Mesothelial cell of epicardium (in vitro differentiated cells): ENCODE measurements at regions not wholly inside any gene's neighbourhood (a gene's known extent, or its start where the extent isn't known, plus 50 kb on each side); places are given as distances from the start of the nearest gene placed in this dataset.
"Not testable (repeated sequence)": the region's sequence is repeated elsewhere in the genome, so short reads cannot be mapped to it uniquely, and the experiment has no call there.

Source experiments
- DNase-seq, 2 experiments: peaks; one replicate each; pipeline ENCODE4 v3.0.0; 2021; ENCODE audit warnings: low spot score in 2 of 2; ENCODE audit not compliant: unreplicated experiment in 2 of 2
- H3K27ac Mint-ChIP-seq: 2 replicates; pipeline ENCODE4 v1.8.0; 2021; ENCODE audit warnings: mixed read lengths
- H3K27me3 Mint-ChIP-seq: 2 replicates; pipeline ENCODE4 v1.8.0; 2021; ENCODE audit warnings: low read depth, mixed read lengths
- H3K36me3 Mint-ChIP-seq: 2 replicates; pipeline ENCODE4 v1.8.0; 2021; ENCODE audit warnings: mixed read lengths
- H3K4me1 Mint-ChIP-seq: 2 replicates; pipeline ENCODE4 v1.8.0; 2021; ENCODE audit warnings: mixed read lengths
- H3K4me3 Mint-ChIP-seq: 2 replicates; pipeline ENCODE4 v1.8.0; 2021; ENCODE audit warnings: mild to moderate bottlenecking, moderate library complexity, mixed read lengths
- H3K9me3 Mint-ChIP-seq: 2 replicates; pipeline ENCODE4 v1.8.0; 2021; ENCODE audit warnings: mixed read lengths
- TF ChIP-seq, protein P1 (sequence below): fragments of 200-600 bp; sonication (generic); IDR thresholded peaks from one replicate; pipeline ENCODE4 v1.5.0; 2021; ENCODE audit warnings: antibody characterized with exemption; ENCODE audit not compliant: unreplicated experiment

DNA sequence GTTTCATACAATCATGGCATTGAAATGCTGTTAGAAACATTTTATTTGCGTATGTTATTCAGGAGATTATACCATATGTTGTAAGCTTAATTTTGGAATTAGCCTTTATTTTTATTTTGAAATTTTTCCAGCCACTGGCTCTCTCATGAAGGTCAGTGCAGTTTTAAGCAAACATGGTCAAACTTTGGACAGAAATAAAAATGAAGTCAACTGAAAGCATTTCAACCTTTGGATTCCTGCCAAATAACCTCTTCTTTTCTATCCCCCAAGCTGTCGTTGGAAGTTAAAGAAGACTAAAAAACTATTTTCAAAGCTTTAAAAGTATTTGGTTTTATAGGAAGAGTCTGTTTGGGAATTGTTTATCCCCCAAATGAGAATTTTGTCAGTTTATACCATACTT is 846.6 kb downstream of the MCTP2 start:
- Mint-ChIP-seq H3K4me3 (no peak overlapping the region), H3K36me3 (no peaks in the 10 kb centered on the region), H3K9me3 (peaks cover 8% of the 10 kb centered on the region), H3K27me3 (peaks cover 3% of the 10 kb centered on the region), H3K4me1 (peaks cover 3% of the 10 kb centered on the region), H3K27ac (no peak overlapping the region)
- TF ChIP-seq, protein P1, sequence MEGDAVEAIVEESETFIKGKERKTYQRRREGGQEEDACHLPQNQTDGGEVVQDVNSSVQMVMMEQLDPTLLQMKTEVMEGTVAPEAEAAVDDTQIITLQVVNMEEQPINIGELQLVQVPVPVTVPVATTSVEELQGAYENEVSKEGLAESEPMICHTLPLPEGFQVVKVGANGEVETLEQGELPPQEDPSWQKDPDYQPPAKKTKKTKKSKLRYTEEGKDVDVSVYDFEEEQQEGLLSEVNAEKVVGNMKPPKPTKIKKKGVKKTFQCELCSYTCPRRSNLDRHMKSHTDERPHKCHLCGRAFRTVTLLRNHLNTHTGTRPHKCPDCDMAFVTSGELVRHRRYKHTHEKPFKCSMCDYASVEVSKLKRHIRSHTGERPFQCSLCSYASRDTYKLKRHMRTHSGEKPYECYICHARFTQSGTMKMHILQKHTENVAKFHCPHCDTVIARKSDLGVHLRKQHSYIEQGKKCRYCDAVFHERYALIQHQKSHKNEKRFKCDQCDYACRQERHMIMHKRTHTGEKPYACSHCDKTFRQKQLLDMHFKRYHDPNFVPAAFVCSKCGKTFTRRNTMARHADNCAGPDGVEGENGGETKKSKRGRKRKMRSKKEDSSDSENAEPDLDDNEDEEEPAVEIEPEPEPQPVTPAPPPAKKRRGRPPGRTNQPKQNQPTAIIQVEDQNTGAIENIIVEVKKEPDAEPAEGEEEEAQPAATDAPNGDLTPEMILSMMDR = no peak
- DNase-seq = no peak

DNA sequence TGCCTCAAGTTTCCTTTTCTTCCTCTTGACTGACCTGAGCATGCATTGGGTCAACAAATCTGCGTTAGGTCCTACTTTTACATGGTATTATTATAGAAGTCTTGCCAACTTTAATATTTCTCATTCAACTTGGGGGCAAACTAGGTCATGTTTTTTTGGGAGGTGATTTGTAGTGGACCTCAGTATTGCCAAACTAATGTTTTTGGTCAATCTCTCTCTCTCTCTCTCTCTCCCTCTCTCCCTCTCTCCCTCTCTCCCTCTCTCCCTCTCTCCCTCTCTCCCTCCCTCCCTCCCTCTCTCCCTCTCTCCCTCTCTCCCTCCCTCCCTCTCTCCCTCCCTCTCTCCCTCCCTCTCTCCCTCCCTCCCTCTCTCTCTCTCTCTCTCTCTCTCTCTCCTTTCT is 848.9 kb downstream of the MCTP2 start:
- H3K27me3 Mint-ChIP-seq, H3K4me3 Mint-ChIP-seq, H3K9me3 Mint-ChIP-seq, H3K27ac Mint-ChIP-seq, H3K4me1 Mint-ChIP-seq, DNase-seq, H3K36me3 Mint-ChIP-seq: not testable (repeated sequence)

DNA sequence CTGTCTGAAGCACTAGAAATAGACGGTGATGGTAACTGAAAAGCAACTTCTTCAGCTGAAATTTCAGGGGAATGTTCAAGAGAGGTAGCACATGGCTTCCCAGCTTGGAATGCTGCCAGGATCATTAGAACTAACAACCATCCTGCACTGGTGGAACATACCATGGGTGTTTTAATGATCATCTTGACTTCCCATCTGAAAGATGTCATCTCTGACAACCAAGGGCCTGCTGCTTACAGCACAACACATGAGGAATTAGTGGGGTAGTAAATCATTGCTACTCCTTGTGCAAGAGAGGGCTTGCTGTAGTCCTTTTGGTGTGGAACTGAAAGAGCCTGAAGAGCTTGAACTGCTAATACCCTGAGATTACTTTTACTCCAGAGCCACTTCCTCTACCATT is 853.7 kb downstream of the MCTP2 start:
- H3K4me3 Mint-ChIP-seq = no peak overlapping the region
- peaks cover 9% of the 10 kb centered on the region for H3K27me3 Mint-ChIP-seq
- no peak overlapping the region for H3K27ac Mint-ChIP-seq
- DNase-seq = no peak
- TF ChIP-seq, protein P1 = no peak
- peaks cover 23% of the 10 kb centered on the region for H3K4me1 Mint-ChIP-seq
- H3K9me3 Mint-ChIP-seq = peaks cover 7% of the 10 kb centered on the region
- H3K36me3 Mint-ChIP-seq = no peaks in the 10 kb centered on the region

DNA sequence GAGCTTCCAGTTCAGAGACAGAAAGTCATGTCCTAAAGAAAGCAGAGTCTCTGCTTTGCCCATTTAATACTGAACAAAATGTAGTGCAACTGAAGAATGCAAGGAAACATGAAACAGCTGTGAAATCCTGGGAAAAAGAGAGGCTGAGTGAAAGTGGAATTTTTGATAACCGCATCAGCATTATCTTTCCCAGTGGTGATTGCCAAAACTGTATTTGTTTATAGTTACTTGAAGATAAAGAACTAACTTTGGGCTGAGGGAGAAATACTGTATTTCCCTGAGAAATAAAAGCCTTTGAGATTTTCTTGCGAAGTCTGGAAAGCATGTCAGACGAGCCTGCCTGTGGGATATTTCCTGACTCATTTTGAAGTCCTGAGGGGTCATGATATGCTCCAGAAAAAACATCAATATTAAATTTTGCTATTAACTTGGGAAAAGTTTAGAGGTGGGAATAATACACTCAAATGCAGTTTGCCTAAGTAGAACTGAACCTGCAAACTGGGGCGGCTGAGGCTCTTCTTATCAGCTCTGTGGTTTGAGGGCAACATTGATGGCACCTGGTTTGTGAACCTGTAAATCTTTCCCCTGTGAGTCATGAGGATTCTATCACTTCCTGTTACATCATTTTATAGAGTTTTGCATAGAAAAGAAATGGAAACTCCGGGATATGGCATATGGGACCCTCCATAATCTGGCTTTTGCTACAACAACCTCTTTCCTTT is 855.3 kb downstream of the MCTP2 start:
- Mint-ChIP-seq H3K9me3 (peaks cover 10% of the 10 kb centered on the region), H3K36me3 (no peaks in the 10 kb centered on the region), H3K27me3 (peaks cover 8% of the 10 kb centered on the region), H3K4me3 (no peak overlapping the region), H3K27ac (peak overlapping the region; percentile 77), H3K4me1 (peaks cover 23% of the 10 kb centered on the region)
- TF ChIP-seq, protein P1 = no peak
- DNase-seq = no peak

DNA sequence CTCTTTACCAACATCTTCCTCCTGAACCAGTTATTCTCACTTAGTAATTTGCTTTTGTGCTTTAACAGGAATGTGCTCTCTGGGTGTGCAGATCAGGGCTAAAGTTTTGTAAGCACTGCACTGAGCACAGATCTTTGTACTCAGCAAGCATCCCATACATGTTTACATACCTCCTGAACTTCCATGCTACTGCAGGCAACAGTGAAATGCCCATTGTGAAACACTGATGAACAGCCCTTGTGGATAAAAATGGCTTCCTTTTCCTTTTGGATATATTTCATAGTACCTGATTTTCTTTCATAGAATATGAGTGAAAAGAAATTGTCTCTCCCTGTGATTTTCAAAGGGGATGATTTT is 855.9 kb downstream of the MCTP2 start:
- no peak for DNase-seq
- peak overlapping the region; percentile 77 for H3K27ac Mint-ChIP-seq
- H3K4me3 Mint-ChIP-seq = no peak overlapping the region
- H3K9me3 Mint-ChIP-seq = peaks cover 10% of the 10 kb centered on the region
- no peaks in the 10 kb centered on the region for H3K36me3 Mint-ChIP-seq
- TF ChIP-seq, protein P1 = no peak
- peaks cover 23% of the 10 kb centered on the region for H3K4me1 Mint-ChIP-seq
- H3K27me3 Mint-ChIP-seq = peaks cover 8% of the 10 kb centered on the region

DNA sequence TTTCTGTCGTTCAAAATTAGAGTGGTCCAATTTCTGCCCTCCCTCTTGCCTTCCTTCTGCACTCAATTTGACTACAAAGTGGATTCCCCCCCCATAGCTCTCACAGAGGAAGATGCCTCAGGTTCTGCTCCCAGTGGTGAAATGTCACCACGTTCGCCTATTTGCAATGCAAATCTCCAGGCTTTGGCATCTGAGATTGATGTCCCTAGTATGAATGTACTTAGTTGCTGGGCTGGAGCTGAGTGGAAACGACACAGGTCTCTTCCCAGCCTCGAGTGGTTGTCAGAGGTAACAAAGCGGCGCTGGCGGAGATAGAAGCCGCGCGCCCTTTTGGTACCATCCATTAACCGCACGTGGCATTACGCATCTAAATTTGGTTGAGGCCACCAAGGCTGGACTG is 860.1 kb downstream of the MCTP2 start:
- TF ChIP-seq, protein P1 = no peak
- DNase-seq = no peak
- Mint-ChIP-seq H3K27ac (no peak overlapping the region), H3K4me3 (no peak overlapping the region), H3K27me3 (peaks cover 8% of the 10 kb centered on the region), H3K36me3 (no peaks in the 10 kb centered on the region), H3K9me3 (peaks cover 15% of the 10 kb centered on the region), H3K4me1 (peaks cover 12% of the 10 kb centered on the region)
